ENCODE measurements at regions not wholly inside any gene's neighbourhood (a gene's known extent, or its start where the extent isn't known, plus 50 kb on each side); places are given as distances from the start of the nearest gene placed in this dataset.

DNA sequence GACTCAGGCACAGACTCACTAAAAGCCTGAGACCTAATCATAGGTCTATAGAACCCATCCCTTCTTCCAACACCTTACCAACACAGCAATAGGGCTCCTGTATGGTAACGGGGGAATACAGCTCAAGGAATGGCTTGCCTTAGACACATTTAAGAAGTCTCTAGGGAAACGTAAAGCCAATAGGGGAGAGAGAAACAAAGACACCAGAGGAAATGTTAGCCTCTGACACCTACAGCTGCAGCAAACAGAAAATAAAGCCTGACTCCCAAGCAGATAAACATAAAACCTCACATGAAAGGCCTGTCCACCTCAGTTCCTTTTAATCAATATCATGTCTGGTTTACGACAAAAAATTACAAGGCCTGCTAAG, 51.1 kb upstream of the NCOA1 start:
- TF ChIP-seq, protein P1, sequence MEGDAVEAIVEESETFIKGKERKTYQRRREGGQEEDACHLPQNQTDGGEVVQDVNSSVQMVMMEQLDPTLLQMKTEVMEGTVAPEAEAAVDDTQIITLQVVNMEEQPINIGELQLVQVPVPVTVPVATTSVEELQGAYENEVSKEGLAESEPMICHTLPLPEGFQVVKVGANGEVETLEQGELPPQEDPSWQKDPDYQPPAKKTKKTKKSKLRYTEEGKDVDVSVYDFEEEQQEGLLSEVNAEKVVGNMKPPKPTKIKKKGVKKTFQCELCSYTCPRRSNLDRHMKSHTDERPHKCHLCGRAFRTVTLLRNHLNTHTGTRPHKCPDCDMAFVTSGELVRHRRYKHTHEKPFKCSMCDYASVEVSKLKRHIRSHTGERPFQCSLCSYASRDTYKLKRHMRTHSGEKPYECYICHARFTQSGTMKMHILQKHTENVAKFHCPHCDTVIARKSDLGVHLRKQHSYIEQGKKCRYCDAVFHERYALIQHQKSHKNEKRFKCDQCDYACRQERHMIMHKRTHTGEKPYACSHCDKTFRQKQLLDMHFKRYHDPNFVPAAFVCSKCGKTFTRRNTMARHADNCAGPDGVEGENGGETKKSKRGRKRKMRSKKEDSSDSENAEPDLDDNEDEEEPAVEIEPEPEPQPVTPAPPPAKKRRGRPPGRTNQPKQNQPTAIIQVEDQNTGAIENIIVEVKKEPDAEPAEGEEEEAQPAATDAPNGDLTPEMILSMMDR (IDR thresholded peaks at IDR 0.05; ENCODE audit: extremely low read depth, missing control alignments), result no peak
- no peak for DNase-seq (ENCODE audit: low spot score)

DNA sequence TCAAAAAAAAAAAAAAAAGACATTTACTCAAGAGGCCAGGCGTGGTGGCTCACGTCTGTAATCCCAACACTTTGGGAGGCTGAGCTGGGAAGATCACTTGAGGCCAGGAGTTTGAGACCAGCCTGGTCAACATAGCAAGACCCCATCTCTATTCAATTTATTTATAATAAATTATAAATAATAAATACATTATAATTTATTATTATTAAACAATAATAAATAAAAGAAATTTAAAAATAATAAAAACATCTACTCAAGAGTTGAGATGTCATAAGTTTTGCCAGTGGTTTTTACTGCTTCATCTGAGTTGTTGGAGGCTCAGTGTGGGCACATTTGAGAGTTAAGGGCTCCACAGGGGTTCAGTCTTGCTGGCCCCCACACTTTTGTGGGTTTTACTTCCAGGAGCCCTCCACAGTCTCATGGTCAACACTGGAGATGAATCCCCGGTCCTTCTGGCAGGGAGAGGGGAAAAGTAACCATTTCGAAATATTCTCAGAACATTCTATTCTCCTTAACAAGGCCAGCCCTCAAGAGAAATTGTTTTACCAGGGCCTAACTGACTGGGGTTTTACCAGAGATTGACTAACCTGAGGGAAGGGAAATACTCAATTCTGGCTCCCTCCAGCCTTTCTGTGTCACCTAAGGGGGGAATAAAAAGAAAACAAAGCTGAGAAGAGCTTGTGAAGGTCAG, 51.6 kb upstream of the NCOA1 start:
- TF ChIP-seq, protein P1 (IDR thresholded peaks at IDR 0.05; ENCODE audit: extremely low read depth, missing control alignments), result no peak
- DNase-seq (ENCODE audit: low spot score), result no peak

DNA sequence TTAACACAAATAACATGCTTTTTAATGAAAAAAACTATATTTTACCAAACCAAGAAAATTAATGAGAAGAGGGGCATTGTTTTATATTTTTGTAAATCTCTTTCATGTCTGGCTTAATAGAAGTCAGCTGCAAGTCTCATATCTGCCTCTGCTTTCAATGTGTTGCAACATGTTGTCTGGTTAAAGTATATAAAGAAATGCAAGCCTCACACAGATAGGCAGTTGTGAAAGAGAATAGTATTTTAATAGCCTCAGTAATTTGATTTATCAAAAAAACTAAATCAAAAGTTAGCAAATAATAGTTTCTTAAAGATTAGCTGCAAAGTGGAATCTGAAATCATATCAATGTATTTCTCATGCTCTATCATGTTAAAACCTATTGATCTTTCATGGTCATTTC, 52.9 kb upstream of the NCOA1 start:
- DNase-seq (ENCODE audit: low spot score), result no peak
- TF ChIP-seq, protein P1 (IDR thresholded peaks at IDR 0.05; ENCODE audit: extremely low read depth, missing control alignments), result no peak

DNA sequence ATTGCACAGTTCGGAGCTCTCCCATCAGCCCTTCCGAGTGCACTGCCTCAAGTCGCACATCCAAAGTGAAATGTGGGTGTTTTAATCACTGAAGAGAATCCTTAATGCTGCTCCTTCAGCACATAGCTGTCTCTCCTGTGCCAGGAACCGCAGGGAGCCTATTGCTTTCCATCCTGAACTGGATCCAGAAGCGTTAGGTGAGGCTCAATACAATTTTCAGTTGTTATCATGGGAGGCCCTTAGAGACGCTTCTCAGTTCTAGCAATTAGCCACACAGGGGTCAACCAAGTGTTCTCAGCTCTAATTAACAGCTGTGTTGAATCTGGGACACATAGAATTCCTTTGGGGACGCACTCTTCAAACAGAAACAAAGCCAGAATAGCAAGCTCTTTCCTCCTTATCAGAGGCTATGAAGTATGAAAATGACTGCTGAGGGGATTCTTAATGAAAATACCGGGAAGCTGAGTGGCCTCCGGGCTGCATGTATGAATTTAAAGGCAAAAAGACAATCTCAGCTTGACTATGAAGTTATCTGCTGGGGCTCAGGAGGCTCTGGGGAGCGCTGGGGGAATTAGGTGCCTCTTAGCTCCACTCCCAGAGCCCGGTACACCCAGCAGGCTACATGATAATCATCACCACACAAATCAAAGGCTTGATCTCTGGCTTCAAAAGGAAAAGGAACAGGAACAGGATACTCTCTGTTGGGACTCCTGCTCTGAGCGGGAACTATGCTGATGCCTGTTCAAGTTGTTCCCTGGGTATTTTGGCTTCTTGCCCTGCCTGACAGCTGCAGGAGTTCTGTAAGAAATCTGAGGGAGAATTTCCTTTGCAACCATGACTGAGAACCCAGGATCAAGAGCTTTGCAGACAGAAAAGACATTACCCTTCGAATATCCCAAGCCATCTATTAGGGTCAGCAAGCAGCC, 55.4 kb upstream of the NCOA1 start:
- DNase-seq (ENCODE audit: low spot score), result no peak
- TF ChIP-seq, protein P1 (IDR thresholded peaks at IDR 0.05; ENCODE audit: extremely low read depth, missing control alignments), result no peak

DNA sequence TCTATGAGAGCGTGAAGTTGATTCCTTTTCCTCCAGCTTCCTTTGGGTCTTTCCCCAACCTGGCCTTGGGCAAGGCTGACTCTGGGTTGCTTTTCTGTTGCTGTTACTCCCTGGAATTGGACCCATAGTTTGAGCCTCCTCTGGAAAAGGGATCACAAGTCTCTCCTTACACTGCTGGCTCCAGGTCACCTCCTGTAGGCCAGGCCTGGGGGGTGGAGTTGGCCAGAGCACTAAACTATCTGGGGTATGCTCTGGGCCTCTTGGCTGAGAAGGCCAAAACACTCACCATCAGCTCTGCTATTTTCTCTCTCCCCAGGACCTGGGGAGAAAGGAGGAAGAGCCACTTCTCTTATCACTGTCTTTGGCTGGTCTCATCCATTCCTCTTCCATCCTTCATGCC, 56.5 kb upstream of the NCOA1 start:
- TF ChIP-seq, protein P1 (IDR thresholded peaks at IDR 0.05; ENCODE audit: extremely low read depth, missing control alignments), result no peak
- DNase-seq (ENCODE audit: low spot score), result no peak

DNA sequence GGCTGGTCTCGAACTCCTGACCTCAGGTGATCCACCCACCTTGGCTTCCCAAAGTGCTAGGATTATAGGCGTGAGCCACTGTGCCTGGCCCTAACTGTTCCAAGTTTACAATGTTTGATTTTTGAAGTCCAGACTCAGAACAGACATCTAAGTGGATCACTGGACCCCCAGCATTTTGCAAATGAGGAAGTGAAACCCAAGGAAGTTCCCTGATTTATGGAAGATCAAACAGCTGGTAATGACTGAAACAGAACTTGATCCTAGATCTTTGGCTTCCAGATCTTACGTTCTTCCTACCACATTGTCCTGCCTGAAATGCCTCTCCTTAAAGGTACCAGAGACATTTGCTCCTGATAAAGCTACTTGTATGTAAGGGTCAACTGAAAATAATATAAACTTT, 58.3 kb upstream of the NCOA1 start:
- no peak for DNase-seq (ENCODE audit: low spot score)
- TF ChIP-seq, protein P1 (IDR thresholded peaks at IDR 0.05; ENCODE audit: extremely low read depth, missing control alignments), result no peak

DNA sequence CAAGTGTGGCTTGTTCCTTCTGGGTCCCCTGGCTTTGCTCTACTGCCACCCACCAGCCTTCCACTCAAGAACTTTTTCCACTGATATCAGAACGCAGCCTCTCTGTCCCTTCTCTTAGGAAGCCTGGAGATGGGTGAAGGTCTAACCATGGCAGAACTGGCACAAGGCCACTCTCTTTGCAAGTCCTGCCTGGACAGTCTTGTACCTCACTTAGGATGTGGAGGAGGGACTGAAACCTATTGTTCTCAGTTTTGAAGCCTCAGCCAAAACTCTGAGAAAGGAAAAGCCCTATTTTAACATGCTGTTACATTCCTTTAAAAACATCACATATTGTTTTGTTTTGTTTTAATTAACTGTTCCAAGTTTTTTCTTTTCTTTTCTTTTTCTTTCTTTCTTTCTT, 58.9 kb upstream of the NCOA1 start:
- DNase-seq (ENCODE audit: low spot score), result no peak
- TF ChIP-seq, protein P1 (IDR thresholded peaks at IDR 0.05; ENCODE audit: extremely low read depth, missing control alignments), result no peak
